Large intestine (tissue), 3 donors: ENCODE measurements at regions not wholly inside any gene's neighbourhood (a gene's known extent, or its start where the extent isn't known, plus 50 kb on each side); places are given as distances from the start of the nearest gene placed in this dataset.
A peak's percentile ranks its signal among the peaks of the same experiment; 100 is the strongest.

Experiments
- DNase-seq, 2 donors: peaks; one replicate each; pipeline versions ENCODE4 v3.0.0 to v3.0.0-alpha.2; 2013
- H3K27ac ChIP-seq: one replicate; pipeline ENCODE4 v1.5.1; 2013; ENCODE audit warnings: low read length
- H3K27me3 ChIP-seq: 2 replicates; pipeline ENCODE4 v1.6.1; 2013; ENCODE audit warnings: low read length; ENCODE audit not compliant: control insufficient read depth, insufficient read depth
- H3K36me3 ChIP-seq: 2 replicates; pipeline ENCODE4 v1.6.1; 2013; ENCODE audit warnings: low read length; ENCODE audit not compliant: control insufficient read depth, insufficient read depth
- H3K4me1 ChIP-seq: one replicate; pipeline ENCODE4 v1.6.1; 2013; ENCODE audit warnings: low read length; ENCODE audit not compliant: control insufficient read depth, insufficient read depth
- H3K4me3 ChIP-seq: one replicate; pipeline ENCODE4 v1.5.1; 2013; ENCODE audit warnings: low read length
- H3K9me3 ChIP-seq: one replicate; pipeline ENCODE4 v1.6.1; 2013; ENCODE audit warnings: mild to moderate bottlenecking, low read depth, low read length, moderate library complexity; ENCODE audit not compliant: control insufficient read depth
- WGBS: methylation state at CpG from one replicate; pipeline ENCODE4 v1.1.5; 2013; ENCODE audit warnings: low lambda C conversion rate; ENCODE audit not compliant: insufficient coverage; 5-methylcytosine and 5-hydroxymethylcytosine counted together

DNA sequence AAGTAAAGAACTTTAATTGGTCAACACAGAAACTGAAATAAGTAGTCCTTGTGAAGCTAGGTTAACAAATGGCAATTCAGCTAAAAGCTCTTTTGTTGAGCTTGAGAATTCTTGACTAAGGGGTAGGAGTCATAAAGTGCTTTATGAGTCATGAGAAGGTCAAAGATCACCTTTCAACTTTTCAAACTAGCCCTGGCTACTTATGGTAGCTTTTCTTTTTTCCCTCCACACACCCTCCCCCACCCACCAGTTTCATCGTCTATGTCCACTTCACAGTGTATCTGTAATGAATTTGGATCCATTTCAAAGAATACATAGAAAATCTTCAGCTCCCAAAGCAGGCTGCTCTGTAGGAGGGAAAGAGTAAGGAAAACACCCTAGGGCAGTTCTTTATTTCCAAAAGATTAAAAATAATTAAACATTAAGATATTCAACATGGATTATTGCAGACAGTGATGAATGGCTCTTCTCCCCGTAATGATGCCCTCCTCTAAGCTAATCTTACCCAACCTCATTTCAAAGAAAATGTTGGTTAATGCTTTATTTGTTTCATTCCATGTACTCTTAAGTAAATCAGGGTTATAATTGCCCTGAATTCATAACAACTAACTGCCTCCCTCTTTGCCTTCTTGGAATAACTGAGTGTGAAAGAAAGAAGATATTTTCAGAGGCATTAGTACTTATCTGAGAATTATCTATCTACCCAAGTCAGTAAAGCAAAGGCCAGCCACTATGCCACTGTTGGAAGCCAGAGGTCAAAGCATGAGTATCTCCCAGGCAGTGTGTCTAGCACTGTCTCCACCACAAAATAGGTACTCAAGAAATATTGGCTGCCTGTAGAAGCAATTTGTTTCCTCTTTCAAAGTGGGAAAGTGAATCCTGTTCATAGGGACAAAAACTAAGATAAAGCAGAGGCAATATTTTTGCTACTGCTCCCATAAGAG is 290.6 kb downstream of the PIK3R1 start:
- H3K4me1 ChIP-seq: peaks cover 16% of the 10 kb centered on the region
- H3K27me3 ChIP-seq: no peaks in the 10 kb centered on the region
- H3K36me3 ChIP-seq: no peaks in the 10 kb centered on the region
- WGBS: 20% methylated on average over 1 of the region's 2 CpGs
- no peaks in the 10 kb centered on the region for H3K9me3 ChIP-seq
- no peak overlapping the region for H3K4me3 ChIP-seq
- peak overlapping the region; percentile 68 for H3K27ac ChIP-seq
- peak; percentile 50 to 86 for DNase-seq

DNA sequence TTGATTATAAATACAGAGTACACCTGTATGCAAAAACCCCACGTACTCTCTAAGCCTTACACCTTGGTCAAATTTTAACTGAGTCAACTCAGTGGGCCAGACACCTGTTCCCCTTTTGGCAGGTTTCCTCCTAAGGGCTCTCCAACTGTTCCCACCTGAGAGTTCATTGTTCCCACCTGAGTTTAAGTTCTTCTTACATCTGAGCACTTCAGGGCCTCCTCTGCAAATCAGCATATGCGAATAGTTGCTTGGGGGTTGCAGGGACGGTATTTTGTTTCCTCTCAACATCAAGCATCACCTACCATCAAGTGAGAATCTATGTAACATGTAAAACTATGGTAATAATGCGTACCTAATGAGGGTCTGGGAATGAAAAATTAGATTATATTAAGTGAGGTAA is 300.0 kb downstream of the PIK3R1 start:
- WGBS: 67% methylated on average over 1 of the region's 4 CpGs
- H3K4me3 ChIP-seq: no peak overlapping the region
- H3K9me3 ChIP-seq: no peaks in the 10 kb centered on the region
- no peaks in the 10 kb centered on the region for H3K36me3 ChIP-seq
- no peaks in the 10 kb centered on the region for H3K4me1 ChIP-seq
- no peak for DNase-seq
- no peak overlapping the region for H3K27ac ChIP-seq
- H3K27me3 ChIP-seq: no peaks in the 10 kb centered on the region

DNA sequence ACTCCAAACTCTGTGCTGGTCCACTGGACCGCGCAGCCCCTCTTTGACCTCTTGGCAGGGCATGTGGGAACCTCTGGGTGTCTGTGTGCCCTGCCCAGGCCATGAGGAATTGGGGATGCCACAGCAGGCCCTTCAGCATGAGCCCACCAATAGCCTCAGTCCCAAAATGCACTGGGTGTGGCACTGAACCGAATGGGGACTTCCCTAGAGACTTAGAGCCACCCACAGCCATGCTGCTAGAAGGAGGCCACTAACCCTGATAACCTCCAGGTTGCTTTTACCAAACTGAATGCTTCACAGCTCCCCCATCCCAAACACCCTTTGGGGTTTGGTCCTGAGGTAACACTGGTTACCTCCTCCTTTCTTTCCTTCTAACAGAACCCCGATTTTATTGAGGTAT is 302.7 kb downstream of the PIK3R1 start:
- no CpG with 5 or more reads among the region's 4 CpGs for WGBS
- Histone ChIP-seq H3K9me3 (no peaks in the 10 kb centered on the region), H3K27ac (no peak overlapping the region), H3K36me3 (no peaks in the 10 kb centered on the region), H3K4me3 (no peak overlapping the region), H3K27me3 (no peaks in the 10 kb centered on the region), H3K4me1 (no peaks in the 10 kb centered on the region)
- DNase-seq: no peak

DNA sequence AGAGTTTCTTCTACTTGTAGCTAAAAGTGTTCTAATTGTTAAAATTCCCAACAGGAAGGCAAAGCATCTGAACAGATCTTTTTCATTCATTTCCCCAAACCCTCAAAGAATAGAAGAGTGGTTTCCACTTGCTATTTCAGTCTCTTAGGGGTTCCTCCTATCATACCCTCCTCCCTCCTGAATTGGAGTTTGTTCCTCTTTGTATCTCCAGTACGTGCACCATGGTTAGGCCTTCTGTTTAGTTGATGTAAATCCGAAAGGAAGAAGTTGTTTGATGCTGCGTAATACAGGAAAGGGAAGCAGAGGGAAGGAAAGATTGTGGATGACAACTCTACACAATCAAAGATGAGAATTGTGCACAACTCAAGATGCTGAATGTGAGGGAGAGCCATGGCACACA is 303.6 kb downstream of the PIK3R1 start:
- Histone ChIP-seq H3K27ac (no peak overlapping the region), H3K4me1 (no peaks in the 10 kb centered on the region), H3K9me3 (no peaks in the 10 kb centered on the region), H3K4me3 (no peak overlapping the region), H3K27me3 (no peaks in the 10 kb centered on the region), H3K36me3 (no peaks in the 10 kb centered on the region)
- no peak for DNase-seq
- no CpG with 5 or more reads among the region's 3 CpGs for WGBS

DNA sequence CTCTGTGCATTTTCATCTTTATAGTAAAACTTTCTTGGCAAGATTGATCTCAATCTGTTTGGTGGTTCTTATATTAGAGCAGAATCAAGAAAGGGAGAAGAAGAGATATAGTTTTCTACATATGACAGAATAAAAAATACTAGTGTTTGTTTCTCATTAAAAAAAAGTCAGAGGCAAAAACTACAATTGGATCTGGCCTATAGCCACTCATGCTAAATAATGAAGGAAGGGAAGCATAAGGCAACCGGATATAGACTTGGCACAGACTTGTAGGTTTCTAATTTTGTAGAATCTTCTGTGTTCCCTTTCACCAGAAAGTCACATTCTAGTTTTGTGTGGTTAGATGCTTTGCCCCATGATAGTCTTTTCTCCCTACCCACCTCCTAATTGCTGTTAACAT is 306.2 kb downstream of the PIK3R1 start:
- Histone ChIP-seq H3K4me1 (no peaks in the 10 kb centered on the region), H3K4me3 (no peak overlapping the region), H3K27ac (no peak overlapping the region), H3K36me3 (no peaks in the 10 kb centered on the region), H3K27me3 (no peaks in the 10 kb centered on the region), H3K9me3 (no peaks in the 10 kb centered on the region)
- no peak for DNase-seq
- WGBS: no CpG with 5 or more reads among the region's 1 CpG

GRCh38 chr5:68522863-68523262 is 307.3 kb downstream of the PIK3R1 start:
- Histone ChIP-seq H3K9me3 (peaks cover 2% of the 10 kb centered on the region), H3K27ac (no peak overlapping the region), H3K27me3 (no peaks in the 10 kb centered on the region), H3K4me1 (no peaks in the 10 kb centered on the region), H3K36me3 (no peaks in the 10 kb centered on the region), H3K4me3 (no peak overlapping the region)
- DNase-seq: no peak
- no CpG with 5 or more reads among the region's 4 CpGs for WGBS

- no peak for DNase-seq
Observed at GRCh38 chr5:68528821-68529273, 313.3 kb downstream of the PIK3R1 start.

DNA sequence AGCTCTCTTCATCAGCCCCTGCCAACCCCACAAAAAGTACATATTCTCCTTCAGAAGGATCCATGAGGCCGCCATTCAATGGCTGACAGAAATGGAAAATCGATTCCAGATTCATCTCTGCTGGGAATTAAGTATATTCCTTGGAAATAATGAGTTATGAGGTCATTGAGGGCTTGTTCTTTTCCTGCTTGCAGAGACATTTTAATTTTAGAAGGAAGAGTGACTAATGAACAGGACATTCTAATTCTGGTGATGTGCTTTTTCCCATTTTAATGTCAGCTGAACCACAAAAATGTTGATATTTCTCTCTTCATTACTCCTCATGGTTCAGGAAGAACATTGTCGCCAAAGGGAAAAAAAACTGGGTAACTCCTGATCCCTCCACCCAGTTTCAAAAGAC is 314.0 kb downstream of the PIK3R1 start:
- DNase-seq: no peak
- H3K4me3 ChIP-seq: no peak overlapping the region
- H3K9me3 ChIP-seq: peaks cover 4% of the 10 kb centered on the region
- H3K27ac ChIP-seq: no peak overlapping the region
- H3K27me3 ChIP-seq: no peaks in the 10 kb centered on the region
- WGBS: no CpG with 5 or more reads among the region's 3 CpGs
- H3K36me3 ChIP-seq: no peaks in the 10 kb centered on the region
- peaks cover 15% of the 10 kb centered on the region for H3K4me1 ChIP-seq

More at GRCh38 chr5:68528821-68529273, 313.3 kb downstream of the PIK3R1 start:
- Histone ChIP-seq H3K36me3 (no peaks in the 10 kb centered on the region), H3K9me3 (peaks cover 4% of the 10 kb centered on the region), H3K27ac (no peak overlapping the region), H3K4me1 (peaks cover 10% of the 10 kb centered on the region), H3K4me3 (no peak overlapping the region), H3K27me3 (no peaks in the 10 kb centered on the region)
- WGBS: no CpG with 5 or more reads among the region's 3 CpGs

DNA sequence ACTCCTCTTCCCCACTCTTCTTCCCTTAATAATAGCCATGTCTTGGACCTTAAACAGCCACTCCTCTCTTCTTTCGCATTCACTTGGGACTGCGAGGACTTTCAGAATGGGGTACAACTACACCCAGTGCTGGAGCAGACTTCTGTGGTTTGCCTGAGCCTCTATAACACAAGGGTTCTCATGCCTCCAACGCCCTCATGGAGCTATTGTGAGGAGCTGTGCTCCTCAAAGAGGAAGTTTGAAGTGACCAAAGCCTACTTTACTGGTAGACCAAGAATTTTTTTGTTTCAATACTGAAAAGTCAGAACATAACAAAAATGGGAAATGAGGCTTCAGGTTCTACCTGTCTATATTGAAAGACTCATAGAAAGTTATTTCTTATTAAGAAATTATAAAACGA is 316.4 kb downstream of the PIK3R1 start:
- no peak for DNase-seq
- Histone ChIP-seq H3K27me3 (no peaks in the 10 kb centered on the region), H3K4me1 (peaks cover 17% of the 10 kb centered on the region), H3K9me3 (peaks cover 4% of the 10 kb centered on the region), H3K27ac (no peak overlapping the region), H3K4me3 (no peak overlapping the region), H3K36me3 (no peaks in the 10 kb centered on the region)
- no CpG with 5 or more reads among the region's 4 CpGs for WGBS

DNA sequence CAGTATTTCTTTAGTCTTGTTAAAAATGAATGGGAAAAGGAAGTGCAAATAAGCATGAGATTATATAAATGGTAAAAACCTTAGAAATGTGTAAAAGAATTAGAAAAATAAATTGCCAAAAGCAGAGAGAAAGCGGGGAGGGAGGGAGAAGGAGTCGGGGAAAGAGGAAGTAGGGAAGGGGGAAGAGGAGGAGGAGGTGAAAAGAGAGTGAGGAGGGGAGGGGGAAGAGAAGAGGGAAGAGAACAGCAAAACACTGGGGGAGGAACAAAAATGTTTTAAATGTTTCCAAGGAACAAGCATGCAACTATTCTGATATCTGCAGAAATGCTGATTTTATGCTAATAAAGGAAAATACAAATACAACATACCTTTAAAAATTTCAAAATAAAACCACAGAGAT is 317.5 kb downstream of the PIK3R1 start:
- Histone ChIP-seq H3K27ac (no peak overlapping the region), H3K4me3 (no peak overlapping the region), H3K9me3 (peaks cover under 1% of the 10 kb centered on the region), H3K36me3 (no peaks in the 10 kb centered on the region), H3K27me3 (no peaks in the 10 kb centered on the region), H3K4me1 (peaks cover 17% of the 10 kb centered on the region)
- WGBS: 54% methylated on average over 2 of the region's 2 CpGs
- DNase-seq: no peak
